Epithelial cell of esophagus (primary cell): ENCODE measurements at regions not wholly inside any gene's neighbourhood (a gene's known extent, or its start where the extent isn't known, plus 50 kb on each side); places are given as distances from the start of the nearest gene placed in this dataset.
"Not testable (repeated sequence)": the region's sequence is repeated elsewhere in the genome, so short reads cannot be mapped to it uniquely, and the experiment has no call there.

Experiments used
- DNase-seq: peaks from one replicate; pipeline ENCODE4 v3.0.0; 2010; ENCODE audit warnings: low read depth
- H3K4me3 ChIP-seq: 2 replicates; pipeline ENCODE4 v1.5.1; 2011; ENCODE audit warnings: mild to moderate bottlenecking, low read length, control low read depth
- CTCF ChIP-seq: IDR thresholded peaks from 2 replicates; pipeline ENCODE4 v1.5.1; 2011; ENCODE audit warnings: low read depth, mild to moderate bottlenecking, low read length, control low read depth, inconsistent platforms; ENCODE audit not compliant: insufficient read depth; ENCODE audit errors: missing control alignments

GRCh38 chr10:35876248-35876647 is 234.2 kb upstream of the FZD8 start:
- DNase-seq = no peak
- no peak overlapping the region for H3K4me3 ChIP-seq
- no peak for TF ChIP-seq CTCF

GRCh38 chr10:35875016-35875676 is 233.1 kb upstream of the FZD8 start:
- H3K4me3 ChIP-seq = no peak overlapping the region
- no peak for TF ChIP-seq CTCF
- DNase-seq = no peak

- no peak for TF ChIP-seq CTCF
- DNase-seq = no peak
- H3K4me3 ChIP-seq = no peak overlapping the region
Measured at GRCh38 chr10:35874311-35875015, 232.4 kb upstream of the FZD8 start.

- TF ChIP-seq CTCF = no peak
- DNase-seq = no peak
- no peak overlapping the region for H3K4me3 ChIP-seq
Measured at GRCh38 chr10:35872671-35873070, 230.6 kb upstream of the FZD8 start.

GRCh38 chr10:35870665-35871310 is 228.7 kb upstream of the FZD8 start:
- H3K4me3 ChIP-seq = no peak overlapping the region
- no peak for DNase-seq
- TF ChIP-seq CTCF = no peak

DNA sequence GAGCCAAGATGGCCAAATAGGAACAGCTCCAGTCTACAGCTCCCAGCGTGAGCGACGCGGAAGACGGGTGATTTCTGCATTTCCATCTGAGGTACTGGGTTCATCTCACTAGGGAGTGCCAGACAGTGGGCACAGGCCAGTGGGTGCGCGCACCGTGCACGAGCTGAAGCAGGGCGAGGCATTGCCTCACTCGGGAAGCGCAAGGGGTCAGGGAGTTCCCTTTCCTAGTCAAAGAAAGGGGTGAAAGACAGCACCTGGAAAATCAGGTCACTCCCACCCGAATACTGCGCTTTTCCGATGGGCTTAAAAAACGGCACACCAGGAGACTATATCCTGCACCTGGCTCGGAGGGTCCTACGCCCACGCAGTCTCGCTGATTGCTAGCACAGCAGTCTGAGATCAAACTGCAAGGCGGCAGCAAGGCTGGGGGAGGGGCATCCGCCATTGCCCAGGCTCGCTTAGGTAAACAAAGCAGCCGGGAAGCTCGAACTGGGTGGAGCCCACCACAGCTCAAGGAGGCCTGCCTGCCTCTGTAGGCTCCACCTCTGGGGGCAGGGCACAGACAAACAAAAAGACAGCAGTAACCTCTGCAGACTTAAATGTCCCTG is 216.7 kb upstream of the FZD8 start:
- not testable (repeated sequence) for H3K4me3 ChIP-seq, DNase-seq

DNA sequence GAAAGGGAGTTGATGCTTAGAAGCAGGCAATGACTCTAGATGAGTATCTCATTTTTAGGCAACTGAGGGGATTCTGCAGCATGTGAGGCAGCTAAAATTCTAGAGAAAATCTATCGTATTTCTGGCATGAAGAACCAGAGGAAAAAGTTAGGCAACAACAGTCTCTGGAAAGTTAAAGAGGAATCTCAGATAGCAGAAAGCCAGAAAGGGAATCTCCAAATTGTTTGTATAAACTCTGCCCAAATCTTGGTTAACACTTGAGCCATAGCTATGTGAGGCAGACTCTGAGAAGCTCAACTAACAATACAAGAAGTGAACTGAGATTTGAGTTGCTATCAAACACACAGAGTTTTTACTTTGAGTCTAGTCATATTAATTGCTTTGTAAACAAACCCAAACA is 215.8 kb upstream of the FZD8 start:
- DNase-seq = no peak
- no peak for TF ChIP-seq CTCF
- H3K4me3 ChIP-seq = no peak overlapping the region
